HEK293 (cell line): ENCODE measurements at regions not wholly inside any gene's neighbourhood (a gene's known extent, or its start where the extent isn't known, plus 50 kb on each side); places are given as distances from the start of the nearest gene placed in this dataset.
A peak's percentile ranks its signal among the peaks of the same experiment; 100 is the strongest.

Experiments used
- CTCF ChIA-PET: fragments of 350-600 bp; formaldehyde crosslinking; extraction: SDS; loops from one replicate; lab custom pipeline; 2021; ENCODE audit warnings: antibody characterized with exemption; lab: Yijun Ruan, JAX
- POLR2A ChIA-PET: fragments of 300-600 bp; formaldehyde crosslinking; extraction: SDS; loops from one replicate; lab custom pipeline; 2020; ENCODE audit warnings: antibody characterized with exemption, inconsistent platforms; lab: Yijun Ruan, JAX
- H3K27ac ChIP-seq: fragments of 200-500 bp; sonication (Bioruptor generic); 2 replicates; pipeline ENCODE4 v1.5.1; 2014; ENCODE audit warnings: low read depth, low read length, control low read depth, inconsistent platforms; ENCODE audit errors: extremely low read depth
- H3K36me3 ChIP-seq, 2 experiments: fragments of 200-500 bp in 1 of 2; sonication (Bioruptor generic) in 1 of 2; 1 replicate in 1 of 2; 2 replicates in 1 of 2; pipeline ENCODE4 v1.5.1; 2014 to 2017; ENCODE audit warnings: inconsistent platforms in 2 of 2, low read length in 2 of 2; ENCODE audit not compliant: control insufficient read depth in 2 of 2, insufficient read depth in 1 of 2
- H3K4me1 ChIP-seq: fragments of 200-500 bp; sonication (Bioruptor generic); 2 replicates; pipeline ENCODE4 v1.5.1; 2014; ENCODE audit warnings: mild to moderate bottlenecking, low read length, inconsistent platforms; ENCODE audit not compliant: control insufficient read depth, insufficient read depth
- H3K4me3 ChIP-seq: 2 replicates; pipeline ENCODE4 v1.5.1; 2011; ENCODE audit warnings: low read depth, mild to moderate bottlenecking, control low read depth, low read length, moderate library complexity
- H3K9me3 ChIP-seq: fragments of 200-500 bp; sonication (Bioruptor generic); 2 replicates; pipeline ENCODE4 v1.5.1; 2014; ENCODE audit warnings: low read depth, low read length, inconsistent platforms; ENCODE audit not compliant: control insufficient read depth, insufficient read depth
- GLI4 ChIP-seq: fragments of 450-650 bp; formaldehyde crosslinking; IDR thresholded peaks from 2 replicates; pipeline ENCODE4 v1.5.1; 2016; ENCODE audit warnings: missing biosample characterization, missing genetic modification characterization
- GLIS1 ChIP-seq: fragments of 450-650 bp; formaldehyde crosslinking; IDR thresholded peaks from 2 replicates; pipeline ENCODE4 v1.5.1; 2016; ENCODE audit warnings: missing biosample characterization, missing genetic modification characterization
- SP2 ChIP-seq: fragments of 450-650 bp; formaldehyde crosslinking; IDR thresholded peaks from 2 replicates; pipeline ENCODE4 v1.5.1; 2016; ENCODE audit warnings: missing biosample characterization, missing genetic modification characterization
- SP3 ChIP-seq: fragments of 450-650 bp; formaldehyde crosslinking; IDR thresholded peaks from 2 replicates; pipeline ENCODE4 v1.5.1; 2016; ENCODE audit warnings: missing biosample characterization, missing genetic modification characterization
- ZBTB20 ChIP-seq: fragments of 450-650 bp; formaldehyde crosslinking; IDR thresholded peaks from 2 replicates; pipeline ENCODE4 v1.5.1; 2016; ENCODE audit warnings: missing biosample characterization, missing genetic modification characterization
- ZNF155 ChIP-seq: fragments of 450-650 bp; formaldehyde crosslinking; IDR thresholded peaks from 2 replicates; pipeline ENCODE4 v1.5.1; 2016; ENCODE audit warnings: missing biosample characterization, missing genetic modification characterization
- ZNF157 ChIP-seq: fragments of 450-650 bp; formaldehyde crosslinking; IDR thresholded peaks from 2 replicates; pipeline ENCODE4 v1.5.1; 2016; ENCODE audit warnings: missing biosample characterization, missing genetic modification characterization
- ZNF175 ChIP-seq: fragments of 450-650 bp; formaldehyde crosslinking; IDR thresholded peaks from 2 replicates; pipeline ENCODE4 v1.5.1; 2016; ENCODE audit warnings: missing biosample characterization, missing genetic modification characterization
- ZNF19 ChIP-seq: fragments of 450-650 bp; formaldehyde crosslinking; IDR thresholded peaks from 2 replicates; pipeline ENCODE4; 2016; ENCODE audit warnings: missing biosample characterization, missing genetic modification characterization, low read depth
- ZNF23 ChIP-seq: fragments of 450-650 bp; formaldehyde crosslinking; IDR thresholded peaks from 2 replicates; pipeline ENCODE4 v1.5.1; 2016; ENCODE audit warnings: missing biosample characterization, missing genetic modification characterization, borderline replicate concordance
- ZNF302 ChIP-seq: fragments of 450-650 bp; formaldehyde crosslinking; IDR thresholded peaks from 2 replicates; pipeline ENCODE4 v1.5.1; 2016; ENCODE audit warnings: missing biosample characterization, missing genetic modification characterization, low read depth
- ZNF354C ChIP-seq: fragments of 450-650 bp; formaldehyde crosslinking; IDR thresholded peaks from 2 replicates; pipeline ENCODE4 v1.5.1; 2016; ENCODE audit warnings: missing biosample characterization, missing genetic modification characterization, low read depth, borderline replicate concordance
- ZNF37A ChIP-seq: fragments of 450-650 bp; IDR thresholded peaks from 2 replicates; pipeline ENCODE4 v1.5.1; 2018; ENCODE audit warnings: missing biosample characterization, missing genetic modification characterization
- ZNF621 ChIP-seq: fragments of 450-650 bp; formaldehyde crosslinking; IDR thresholded peaks from 2 replicates; pipeline ENCODE4 v1.5.1; 2017; ENCODE audit warnings: missing biosample characterization, missing genetic modification characterization
- ZNF645 ChIP-seq: fragments of 450-650 bp; formaldehyde crosslinking; IDR thresholded peaks from 2 replicates; pipeline ENCODE4; 2016; ENCODE audit warnings: missing biosample characterization, missing genetic modification characterization
- ZNF707 ChIP-seq: fragments of 450-650 bp; formaldehyde crosslinking; IDR thresholded peaks from 2 replicates; pipeline ENCODE4 v1.5.1; 2016; ENCODE audit warnings: missing biosample characterization, missing genetic modification characterization
- ZNF76 ChIP-seq: fragments of 450-650 bp; formaldehyde crosslinking; IDR thresholded peaks from 2 replicates; pipeline ENCODE4; 2016; ENCODE audit warnings: low read depth, missing biosample characterization, missing genetic modification characterization, borderline replicate concordance
- ZNF777 ChIP-seq: fragments of 450-650 bp; formaldehyde crosslinking; IDR thresholded peaks from 2 replicates; pipeline ENCODE4 v1.5.1; 2017; ENCODE audit warnings: missing biosample characterization, missing genetic modification characterization, borderline replicate concordance
- TF ChIP-seq, protein P1 (sequence below): fragments of 450-650 bp; formaldehyde crosslinking; IDR thresholded peaks from 2 replicates; pipeline ENCODE4 v1.5.1; 2016; ENCODE audit warnings: missing biosample characterization, missing genetic modification characterization
- TF ChIP-seq, protein P2 (sequence below): fragments of 450-650 bp; formaldehyde crosslinking; IDR thresholded peaks from 2 replicates; pipeline ENCODE4 v1.5.1; 2016; ENCODE audit warnings: missing biosample characterization, missing genetic modification characterization
- TF ChIP-seq, protein P3 (sequence below): fragments of 450-650 bp; formaldehyde crosslinking; IDR thresholded peaks from 2 replicates; pipeline ENCODE4 v1.5.1; 2016; ENCODE audit warnings: missing biosample characterization, missing genetic modification characterization
- TF ChIP-seq, protein P4 (sequence below): fragments of 450-650 bp; IDR thresholded peaks from 2 replicates; pipeline ENCODE4 v1.5.1; 2018; ENCODE audit warnings: missing biosample characterization, mild to moderate bottlenecking, missing genetic modification characterization

- TF ChIP-seq SP3 (tag by site-specific recombination) (no peak; the same call in 1 of the 2 replicates), ZNF23 (tag by site-specific recombination) (no peak), ZNF19 (tag by site-specific recombination) (no peak), GLIS1 (tag by site-specific recombination) (0 out of 2 replicates have a peak, but pooled peaks have one; percentile 34)
These were observed 63.5 kb upstream of the WDR17 start (continued) for GRCh38 chr4:176002007-176002613.

GRCh38 chr4:176005766-176006165, 59.9 kb upstream of the WDR17 start:
- CTCF ChIA-PET, result no interaction called here
- TF ChIP-seq, protein P1, sequence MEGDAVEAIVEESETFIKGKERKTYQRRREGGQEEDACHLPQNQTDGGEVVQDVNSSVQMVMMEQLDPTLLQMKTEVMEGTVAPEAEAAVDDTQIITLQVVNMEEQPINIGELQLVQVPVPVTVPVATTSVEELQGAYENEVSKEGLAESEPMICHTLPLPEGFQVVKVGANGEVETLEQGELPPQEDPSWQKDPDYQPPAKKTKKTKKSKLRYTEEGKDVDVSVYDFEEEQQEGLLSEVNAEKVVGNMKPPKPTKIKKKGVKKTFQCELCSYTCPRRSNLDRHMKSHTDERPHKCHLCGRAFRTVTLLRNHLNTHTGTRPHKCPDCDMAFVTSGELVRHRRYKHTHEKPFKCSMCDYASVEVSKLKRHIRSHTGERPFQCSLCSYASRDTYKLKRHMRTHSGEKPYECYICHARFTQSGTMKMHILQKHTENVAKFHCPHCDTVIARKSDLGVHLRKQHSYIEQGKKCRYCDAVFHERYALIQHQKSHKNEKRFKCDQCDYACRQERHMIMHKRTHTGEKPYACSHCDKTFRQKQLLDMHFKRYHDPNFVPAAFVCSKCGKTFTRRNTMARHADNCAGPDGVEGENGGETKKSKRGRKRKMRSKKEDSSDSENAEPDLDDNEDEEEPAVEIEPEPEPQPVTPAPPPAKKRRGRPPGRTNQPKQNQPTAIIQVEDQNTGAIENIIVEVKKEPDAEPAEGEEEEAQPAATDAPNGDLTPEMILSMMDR (tag by site-specific recombination), result no peak
- TF ChIP-seq GLI4 (tag by site-specific recombination) (no peak), ZNF777 (tag by site-specific recombination) (no peak), ZNF645 (tag by site-specific recombination) (no peak), ZNF155 (tag by site-specific recombination) (no peak), ZNF707 (tag by site-specific recombination) (no peak), ZNF157 (no peak), ZNF37A (tag by site-specific recombination) (no peak), ZNF175 (tag by site-specific recombination) (no peak), SP2 (tag by site-specific recombination) (no peak), ZNF354C (tag by site-specific recombination) (no peak), ZNF302 (no peak), ZNF621 (tag by site-specific recombination) (no peak), ZNF23 (tag by site-specific recombination) (no peak), ZBTB20 (tag by site-specific recombination) (no peak), ZNF76 (tag by site-specific recombination) (no peak)
- TF ChIP-seq, protein P2, sequence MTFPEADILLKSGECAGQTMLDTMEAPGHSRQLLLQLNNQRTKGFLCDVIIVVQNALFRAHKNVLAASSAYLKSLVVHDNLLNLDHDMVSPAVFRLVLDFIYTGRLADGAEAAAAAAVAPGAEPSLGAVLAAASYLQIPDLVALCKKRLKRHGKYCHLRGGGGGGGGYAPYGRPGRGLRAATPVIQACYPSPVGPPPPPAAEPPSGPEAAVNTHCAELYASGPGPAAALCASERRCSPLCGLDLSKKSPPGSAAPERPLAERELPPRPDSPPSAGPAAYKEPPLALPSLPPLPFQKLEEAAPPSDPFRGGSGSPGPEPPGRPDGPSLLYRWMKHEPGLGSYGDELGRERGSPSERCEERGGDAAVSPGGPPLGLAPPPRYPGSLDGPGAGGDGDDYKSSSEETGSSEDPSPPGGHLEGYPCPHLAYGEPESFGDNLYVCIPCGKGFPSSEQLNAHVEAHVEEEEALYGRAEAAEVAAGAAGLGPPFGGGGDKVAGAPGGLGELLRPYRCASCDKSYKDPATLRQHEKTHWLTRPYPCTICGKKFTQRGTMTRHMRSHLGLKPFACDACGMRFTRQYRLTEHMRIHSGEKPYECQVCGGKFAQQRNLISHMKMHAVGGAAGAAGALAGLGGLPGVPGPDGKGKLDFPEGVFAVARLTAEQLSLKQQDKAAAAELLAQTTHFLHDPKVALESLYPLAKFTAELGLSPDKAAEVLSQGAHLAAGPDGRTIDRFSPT (tag by site-specific recombination), result no peak
- TF ChIP-seq, protein P3, sequence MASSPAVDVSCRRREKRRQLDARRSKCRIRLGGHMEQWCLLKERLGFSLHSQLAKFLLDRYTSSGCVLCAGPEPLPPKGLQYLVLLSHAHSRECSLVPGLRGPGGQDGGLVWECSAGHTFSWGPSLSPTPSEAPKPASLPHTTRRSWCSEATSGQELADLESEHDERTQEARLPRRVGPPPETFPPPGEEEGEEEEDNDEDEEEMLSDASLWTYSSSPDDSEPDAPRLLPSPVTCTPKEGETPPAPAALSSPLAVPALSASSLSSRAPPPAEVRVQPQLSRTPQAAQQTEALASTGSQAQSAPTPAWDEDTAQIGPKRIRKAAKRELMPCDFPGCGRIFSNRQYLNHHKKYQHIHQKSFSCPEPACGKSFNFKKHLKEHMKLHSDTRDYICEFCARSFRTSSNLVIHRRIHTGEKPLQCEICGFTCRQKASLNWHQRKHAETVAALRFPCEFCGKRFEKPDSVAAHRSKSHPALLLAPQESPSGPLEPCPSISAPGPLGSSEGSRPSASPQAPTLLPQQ (tag by site-specific recombination), result no peak
- TF ChIP-seq, protein P4, sequence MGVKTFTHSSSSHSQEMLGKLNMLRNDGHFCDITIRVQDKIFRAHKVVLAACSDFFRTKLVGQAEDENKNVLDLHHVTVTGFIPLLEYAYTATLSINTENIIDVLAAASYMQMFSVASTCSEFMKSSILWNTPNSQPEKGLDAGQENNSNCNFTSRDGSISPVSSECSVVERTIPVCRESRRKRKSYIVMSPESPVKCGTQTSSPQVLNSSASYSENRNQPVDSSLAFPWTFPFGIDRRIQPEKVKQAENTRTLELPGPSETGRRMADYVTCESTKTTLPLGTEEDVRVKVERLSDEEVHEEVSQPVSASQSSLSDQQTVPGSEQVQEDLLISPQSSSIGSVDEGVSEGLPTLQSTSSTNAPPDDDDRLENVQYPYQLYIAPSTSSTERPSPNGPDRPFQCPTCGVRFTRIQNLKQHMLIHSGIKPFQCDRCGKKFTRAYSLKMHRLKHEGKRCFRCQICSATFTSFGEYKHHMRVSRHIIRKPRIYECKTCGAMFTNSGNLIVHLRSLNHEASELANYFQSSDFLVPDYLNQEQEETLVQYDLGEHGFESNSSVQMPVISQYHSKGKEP, result no peak
- POLR2A ChIA-PET, result no interaction called here
- no peaks in the 10 kb centered on the region for H3K9me3 ChIP-seq
- no peak overlapping the region for H3K27ac ChIP-seq
- no peaks in the 10 kb centered on the region for H3K36me3 ChIP-seq
- H3K4me3 ChIP-seq, result no peak overlapping the region
- no peaks in the 10 kb centered on the region for H3K4me1 ChIP-seq
